ENCODE measurements at regions not wholly inside any gene's neighbourhood (a gene's known extent, or its start where the extent isn't known, plus 50 kb on each side); places are given as distances from the start of the nearest gene placed in this dataset.

- TF ChIP-seq EP300 (IDR thresholded peaks at IDR 0.05; ENCODE audit: borderline replicate concordance in 1 of 2, control insufficient read depth in 1 of 2, low read depth in 2 of 2, low read length in 2 of 2) = no peak
- TF ChIP-seq RCOR1 (conservative IDR thresholded peaks at IDR 0.05; ENCODE audit: low read depth, low read length) = no peak
- no peak for TF ChIP-seq HDAC6 (IDR thresholded peaks at IDR 0.05; ENCODE audit: unreplicated experiment)
- no peak for TF ChIP-seq POLR2A (IDR thresholded peaks at IDR 0.05; ENCODE audit: low read depth, low read length)
- TF ChIP-seq CTCF (IDR thresholded peaks at IDR 0.05 in 2 of 3, conservative IDR thresholded peaks at IDR 0.05 in 1 of 3; ENCODE audit: control insufficient read depth in 2 of 3, extremely low read depth in 1 of 3, insufficient read depth in 1 of 3, low read depth in 3 of 3, low read length in 3 of 3) = no peak
- TF ChIP-seq FOXM1 (IDR thresholded peaks at IDR 0.05; ENCODE audit: low read depth, low read length) = no peak
- TF ChIP-seq POLR2AphosphoS5 (IDR thresholded peaks at IDR 0.05; ENCODE audit: low read length) = no peak
- TF ChIP-seq FOXK2 (IDR thresholded peaks at IDR 0.05) = no peak
- TF ChIP-seq MYB (IDR thresholded peaks at IDR 0.05; ENCODE audit: borderline replicate concordance, low read depth, low read length) = no peak
- no peak for TF ChIP-seq EZH2 (IDR thresholded peaks at IDR 0.05; ENCODE audit: borderline replicate concordance, control insufficient read depth, low read depth, low read length)
- TF ChIP-seq ZNF274 (IDR thresholded peaks at IDR 0.05; ENCODE audit: insufficient read depth, insufficient read length) = no peak
- TF ChIP-seq ZZZ3 (IDR thresholded peaks at IDR 0.05; ENCODE audit: control insufficient read depth, insufficient read length, low read depth) = no peak
Observed at GRCh38 chr5:116864838-116865190, 290.2 kb upstream of the SEMA6A start.

Data from GM12878 (cell line).